H9 (cell line): ENCODE measurements at regions not wholly inside any gene's neighbourhood (a gene's known extent, or its start where the extent isn't known, plus 50 kb on each side); places are given as distances from the start of the nearest gene placed in this dataset.

ENCODE experiments used
- DNase-seq: peaks from one replicate; pipeline ENCODE4 v3.0.0-alpha.2; 2017
- H2AFZ ChIP-seq: one replicate; pipeline ENCODE4 v1.6.1; 2013; ENCODE audit warnings: mild to moderate bottlenecking, low read length, control low read depth, moderate library complexity
- H2AK5ac ChIP-seq: 2 replicates; pipeline ENCODE4 v1.6.1; 2013; ENCODE audit warnings: low read length, control low read depth, mixed read lengths; ENCODE audit not compliant: insufficient read length
- H2BK120ac ChIP-seq: one replicate; pipeline ENCODE4 v1.6.1; 2013; ENCODE audit warnings: low read depth, mild to moderate bottlenecking, low read length, control low read depth, inconsistent platforms; ENCODE audit not compliant: poor library complexity, severe bottlenecking
- H2BK12ac ChIP-seq: 2 replicates; pipeline ENCODE4 v1.6.1; 2013; ENCODE audit warnings: low read length, control low read depth, mixed read lengths, low read depth; ENCODE audit not compliant: insufficient read length
- H2BK15ac ChIP-seq: 2 replicates; pipeline ENCODE4 v1.6.1; 2013; ENCODE audit warnings: low read depth, low read length, control low read depth
- H2BK20ac ChIP-seq: one replicate; pipeline ENCODE4 v1.6.1; 2013; ENCODE audit warnings: low read depth, mild to moderate bottlenecking, low read length, control low read depth, inconsistent platforms; ENCODE audit not compliant: poor library complexity, severe bottlenecking
- H2BK5ac ChIP-seq: 2 replicates; pipeline ENCODE4 v1.6.1; 2013; ENCODE audit warnings: low read length, control low read depth, mixed read lengths; ENCODE audit not compliant: insufficient read length
- H3K14ac ChIP-seq: 2 replicates; pipeline ENCODE4 v1.6.1; 2013; ENCODE audit warnings: low read length, control low read depth; ENCODE audit not compliant: insufficient read depth
- H3K18ac ChIP-seq: 2 replicates; pipeline ENCODE4 v1.6.1; 2013; ENCODE audit warnings: low read depth, mild to moderate bottlenecking, mixed read lengths, low read length, control low read depth; ENCODE audit not compliant: insufficient read length
- H3K23ac ChIP-seq: 2 replicates; pipeline ENCODE4 v1.6.1; 2013; ENCODE audit warnings: low read length, control low read depth, mixed read lengths, low read depth; ENCODE audit not compliant: insufficient read length
- H3K23me2 ChIP-seq: 2 replicates; pipeline ENCODE4 v1.6.1; 2013; ENCODE audit warnings: low read depth, mild to moderate bottlenecking, mixed read lengths, low read length, control low read depth; ENCODE audit not compliant: insufficient read length, poor library complexity, severe bottlenecking
- H3K27ac ChIP-seq: 2 replicates; pipeline ENCODE4 v1.5.1; 2013; ENCODE audit warnings: low read length, control low read depth, mixed read lengths, low read depth; ENCODE audit not compliant: insufficient read length
- H3K27me3 ChIP-seq: 2 replicates; pipeline ENCODE4 v1.6.1; 2013; ENCODE audit warnings: low read length, control low read depth, inconsistent platforms; ENCODE audit not compliant: insufficient read depth
- H3K4ac ChIP-seq: 2 replicates; pipeline ENCODE4 v1.6.1; 2013; ENCODE audit warnings: low read depth, mild to moderate bottlenecking, control low read depth, inconsistent platforms, low read length, moderate library complexity
- H3K4me1 ChIP-seq: 2 replicates; pipeline ENCODE4 v1.6.1; 2013; ENCODE audit warnings: low read length, control low read depth, inconsistent platforms; ENCODE audit not compliant: insufficient read depth
- H3K4me2 ChIP-seq: 2 replicates; pipeline ENCODE4 v1.6.1; 2013; ENCODE audit warnings: low read length, control low read depth, mixed read lengths; ENCODE audit not compliant: insufficient read length, insufficient read depth
- H3K56ac ChIP-seq: 2 replicates; pipeline ENCODE4 v1.6.1; 2013; ENCODE audit warnings: low read depth, mild to moderate bottlenecking, mixed read lengths, low read length, control low read depth; ENCODE audit not compliant: insufficient read length
- H3K79me1 ChIP-seq: 2 replicates; pipeline ENCODE4 v1.6.1; 2013; ENCODE audit warnings: low read depth, mild to moderate bottlenecking, moderate library complexity, low read length, control low read depth, inconsistent platforms; ENCODE audit not compliant: insufficient read depth, poor library complexity, severe bottlenecking
- H3K79me2 ChIP-seq: 2 replicates; pipeline ENCODE4 v1.6.1; 2013; ENCODE audit warnings: low read length, control low read depth, inconsistent platforms; ENCODE audit not compliant: insufficient read depth
- H3K9ac ChIP-seq: 2 replicates; pipeline ENCODE4 v1.6.1; 2013; ENCODE audit warnings: low read length, control low read depth, mixed read lengths; ENCODE audit not compliant: insufficient read length; ENCODE audit errors: extremely low read depth
- H3K9me3 ChIP-seq: one replicate; pipeline ENCODE4 v1.6.1; 2013; ENCODE audit warnings: low read depth, low read length, inconsistent platforms; ENCODE audit not compliant: control insufficient read depth
- H3T11ph ChIP-seq: one replicate; pipeline ENCODE4 v1.6.1; 2013; ENCODE audit warnings: mild to moderate bottlenecking, low read length, control low read depth, inconsistent platforms
- H4K20me1 ChIP-seq: one replicate; pipeline ENCODE4 v1.6.1; 2013; ENCODE audit not compliant: control insufficient read depth, insufficient read length, insufficient read depth
- H4K5ac ChIP-seq: 2 replicates; pipeline ENCODE4 v1.6.1; 2013; ENCODE audit warnings: low read depth, mild to moderate bottlenecking, mixed read lengths, low read length, control low read depth; ENCODE audit not compliant: insufficient read length
- H4K8ac ChIP-seq: replicated peaks from 2 replicates; pipeline ENCODE4 v1.6.1; 2013; ENCODE audit warnings: low read length, control low read depth, mixed read lengths, low read depth; ENCODE audit not compliant: insufficient read length
- H4K91ac ChIP-seq: 2 replicates; pipeline ENCODE4 v1.6.1; 2013; ENCODE audit warnings: low read depth, mild to moderate bottlenecking, moderate library complexity, mixed read lengths, low read length, control low read depth; ENCODE audit not compliant: insufficient read length
- H3K27ac Mint-ChIP-seq, 3 experiments: 2 replicates in 2 of 3; 3 replicates in 1 of 3; pipeline ENCODE4 v1.8.0; 2020 to 2021; ENCODE audit warnings: mixed read lengths in 3 of 3, mild to moderate bottlenecking in 1 of 3, moderate library complexity in 1 of 3
- H3K27me3 Mint-ChIP-seq: 2 replicates; pipeline ENCODE4 v1.8.0; 2021; ENCODE audit warnings: low read depth, mild to moderate bottlenecking, moderate library complexity, mixed read lengths
- H3K36me3 Mint-ChIP-seq, 3 experiments: 2 replicates in 2 of 3; 3 replicates in 1 of 3; pipeline ENCODE4 v1.8.0; 2020 to 2021; ENCODE audit warnings: low read depth in 3 of 3, mixed read lengths in 3 of 3; ENCODE audit not compliant: insufficient read depth in 1 of 3
- H3K4me1 Mint-ChIP-seq, 2 experiments: 2 replicates each; pipeline ENCODE4 v1.8.0; 2020; ENCODE audit warnings: mixed read lengths in 2 of 2
- H3K4me3 Mint-ChIP-seq, 2 experiments: 2 replicates in 1 of 2; 3 replicates in 1 of 2; pipeline ENCODE4 v1.8.0; 2020 to 2021; ENCODE audit warnings: mild to moderate bottlenecking in 2 of 2, mixed read lengths in 2 of 2, moderate library complexity in 1 of 2
- H3K9me3 Mint-ChIP-seq, 2 experiments: 2 replicates in 1 of 2; 3 replicates in 1 of 2; pipeline ENCODE4 v1.8.0; 2020; ENCODE audit warnings: mild to moderate bottlenecking in 2 of 2, mixed read lengths in 2 of 2, moderate library complexity in 1 of 2
- WGBS: extraction: QIAGEN DNeasy Blood & Tissue Kit; methylation state at CpG from one replicate; pipeline ENCODE4 v1.1.7; 2013; ENCODE audit warnings: missing lambda C conversion rate, low lambda C conversion rate, mixed read lengths; ENCODE audit not compliant: insufficient read length; ENCODE audit errors: extremely low coverage; 5-methylcytosine and 5-hydroxymethylcytosine counted together
- TF ChIP-seq, protein P1 (sequence below): fragments of 200-600 bp; sonication (generic); conservative IDR thresholded peaks from 3 replicates; pipeline ENCODE4 v1.8.0; 2021; ENCODE audit warnings: antibody characterized with exemption, mild to moderate bottlenecking

DNA sequence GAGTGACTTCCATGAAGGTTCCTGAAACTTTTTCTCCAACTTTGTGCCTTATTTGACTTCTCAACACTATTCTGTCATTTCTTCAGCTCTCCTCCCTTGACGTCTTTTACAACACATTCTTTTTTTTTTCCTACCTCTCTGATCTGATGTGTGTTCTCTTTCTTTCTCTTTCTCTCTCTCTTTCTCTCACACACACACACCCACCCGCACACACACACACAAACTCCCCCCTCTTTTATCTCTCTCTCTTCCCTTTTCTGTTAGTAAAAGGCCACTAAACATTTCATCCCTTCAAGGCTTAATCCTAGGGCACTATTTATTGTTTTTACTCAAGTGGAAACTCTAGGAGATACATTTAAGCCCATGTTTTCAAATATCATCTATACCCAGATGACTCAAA, 107.8 kb upstream of the CNTNAP5 start:
- H3K56ac ChIP-seq = no peak overlapping the region
- no peak overlapping the region for H3K14ac ChIP-seq
- H3K23ac ChIP-seq = no peak overlapping the region
- no peaks in the 10 kb centered on the region for H3K9me3 ChIP-seq
- no peak overlapping the region for H2AK5ac ChIP-seq
- H3K79me2 ChIP-seq = no peaks in the 10 kb centered on the region
- no peak overlapping the region for H2BK5ac ChIP-seq
- H3K27ac Mint-ChIP-seq = no peak overlapping the region; a peak in 1 of 7 replicates
- H2BK15ac ChIP-seq = no peak overlapping the region
- peaks cover under 1 to 5% of the 10 kb centered on the region in 2 experiments; a peak in 3 of 5 replicates for H3K9me3 Mint-ChIP-seq
- H3K9ac ChIP-seq = no peak overlapping the region
- no peak for DNase-seq
- no peaks in the 10 kb centered on the region for H3K27me3 ChIP-seq
- 100% methylated on average over 1 of the region's 2 CpGs for WGBS
- TF ChIP-seq, protein P1, sequence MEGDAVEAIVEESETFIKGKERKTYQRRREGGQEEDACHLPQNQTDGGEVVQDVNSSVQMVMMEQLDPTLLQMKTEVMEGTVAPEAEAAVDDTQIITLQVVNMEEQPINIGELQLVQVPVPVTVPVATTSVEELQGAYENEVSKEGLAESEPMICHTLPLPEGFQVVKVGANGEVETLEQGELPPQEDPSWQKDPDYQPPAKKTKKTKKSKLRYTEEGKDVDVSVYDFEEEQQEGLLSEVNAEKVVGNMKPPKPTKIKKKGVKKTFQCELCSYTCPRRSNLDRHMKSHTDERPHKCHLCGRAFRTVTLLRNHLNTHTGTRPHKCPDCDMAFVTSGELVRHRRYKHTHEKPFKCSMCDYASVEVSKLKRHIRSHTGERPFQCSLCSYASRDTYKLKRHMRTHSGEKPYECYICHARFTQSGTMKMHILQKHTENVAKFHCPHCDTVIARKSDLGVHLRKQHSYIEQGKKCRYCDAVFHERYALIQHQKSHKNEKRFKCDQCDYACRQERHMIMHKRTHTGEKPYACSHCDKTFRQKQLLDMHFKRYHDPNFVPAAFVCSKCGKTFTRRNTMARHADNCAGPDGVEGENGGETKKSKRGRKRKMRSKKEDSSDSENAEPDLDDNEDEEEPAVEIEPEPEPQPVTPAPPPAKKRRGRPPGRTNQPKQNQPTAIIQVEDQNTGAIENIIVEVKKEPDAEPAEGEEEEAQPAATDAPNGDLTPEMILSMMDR = no peak
- no peak overlapping the region for H3K4me3 Mint-ChIP-seq
- H3K18ac ChIP-seq = no peak overlapping the region
- H3K79me1 ChIP-seq = no peaks in the 10 kb centered on the region
- peaks cover 0 to 1% of the 10 kb centered on the region in 2 experiments; a peak in 1 of 4 replicates for H3K4me1 Mint-ChIP-seq
- H3K4me2 ChIP-seq = no peak overlapping the region
- H2AFZ ChIP-seq = no peak overlapping the region
- no peak overlapping the region for H4K5ac ChIP-seq
- H3K23me2 ChIP-seq = peaks cover 3% of the 10 kb centered on the region
- no peaks in the 10 kb centered on the region for H3K27me3 Mint-ChIP-seq
- H3K36me3 Mint-ChIP-seq = peaks cover 0 to 2% (median 0%) of the 10 kb centered on the region in 3 experiments; a peak in 1 of 7 replicates
- no peak overlapping the region for H2BK120ac ChIP-seq
- no peaks in the 10 kb centered on the region for H3K4me1 ChIP-seq
- H4K91ac ChIP-seq = no peak overlapping the region
- no peak overlapping the region for H4K8ac ChIP-seq
- H2BK12ac ChIP-seq = no peak overlapping the region
- H2BK20ac ChIP-seq = no peak overlapping the region
- H4K20me1 ChIP-seq = no peaks in the 10 kb centered on the region
- no peak overlapping the region for H3K27ac ChIP-seq
- no peak overlapping the region for H3T11ph ChIP-seq
- no peak overlapping the region for H3K4ac ChIP-seq
